ENCODE measurements at regions not wholly inside any gene's neighbourhood (a gene's known extent, or its start where the extent isn't known, plus 50 kb on each side); places are given as distances from the start of the nearest gene placed in this dataset.

GRCh38 chr1:213884942-213885341 is 102.8 kb upstream of the PROX1 start:
- TF ChIP-seq POLR2AphosphoS5 (IDR thresholded peaks at IDR 0.05; ENCODE audit: low read depth, low read length) (no peak), TAF1 (IDR thresholded peaks at IDR 0.05; ENCODE audit: borderline replicate concordance, low read depth, low read length) (no peak)

Measured in GM12892 (cell line).